Stimulated activated CD4-positive, alpha-beta T cell treated with anti-CD3 and anti-CD28 coated beads, Interleukin-12 subunit alpha, Interleukin-12 subunit beta, amount 100 ng/mL, for 24 hours (primary cell): ENCODE measurements at regions not wholly inside any gene's neighbourhood (a gene's known extent, or its start where the extent isn't known, plus 50 kb on each side); places are given as distances from the start of the nearest gene placed in this dataset.
A peak's percentile ranks its signal among the peaks of the same experiment; 100 is the strongest.

Experiments
- DNase-seq, 2 experiments: peaks; one replicate each; pipeline ENCODE4 v3.0.0-alpha.2; 2020; ENCODE audit warnings: low read depth in 2 of 2

GRCh38 chr5:74342948-74343682, 297.4 kb downstream of the ENC1 start:
- no peak for DNase-seq

GRCh38 chr5:74342182-74342581, 298.3 kb downstream of the ENC1 start:
- DNase-seq = no peak

GRCh38 chr5:74341221-74341620, 299.3 kb downstream of the ENC1 start:
- no peak for DNase-seq

GRCh38 chr5:74340476-74340875, 300.1 kb downstream of the ENC1 start:
- DNase-seq = no peak

GRCh38 chr5:74337984-74338310, 302.6 kb downstream of the ENC1 start:
- DNase-seq = no peak

- DNase-seq = no peak
These were observed 303.1 kb downstream of the ENC1 start for GRCh38 chr5:74337254-74337983.

- DNase-seq = no peak
These were observed 304.2 kb downstream of the ENC1 start for GRCh38 chr5:74336297-74336696.

GRCh38 chr5:74334762-74335384, 305.7 kb downstream of the ENC1 start:
- no peak for DNase-seq

- no peak for DNase-seq
These were observed 306.3 kb downstream of the ENC1 start for GRCh38 chr5:74334062-74334761.

GRCh38 chr5:74333430-74333829, 307.1 kb downstream of the ENC1 start:
- no peak for DNase-seq

GRCh38 chr5:74332682-74333081, 307.8 kb downstream of the ENC1 start:
- no peak for DNase-seq

- DNase-seq = no peak
These were observed 308.5 kb downstream of the ENC1 start for GRCh38 chr5:74332006-74332405.

GRCh38 chr5:74328221-74328630, 312.3 kb downstream of the ENC1 start:
- no peak for DNase-seq

GRCh38 chr5:74327339-74327685, 313.2 kb downstream of the ENC1 start:
- no peak for DNase-seq

- peak; percentile 16 to 64 for DNase-seq
These were observed 313.8 kb downstream of the ENC1 start for GRCh38 chr5:74326571-74327338.

- DNase-seq = no peak
These were observed 314.7 kb downstream of the ENC1 start for GRCh38 chr5:74325866-74326265.

- no peak for DNase-seq
These were observed 316.0 kb downstream of the ENC1 start for GRCh38 chr5:74324556-74324955.

- DNase-seq = no peak
These were observed 317.6 kb downstream of the ENC1 start for GRCh38 chr5:74322944-74323343.

- no peak for DNase-seq
These were observed 318.3 kb downstream of the ENC1 start for GRCh38 chr5:74322191-74322590.

- no peak for DNase-seq
These were observed 319.2 kb downstream of the ENC1 start for GRCh38 chr5:74321326-74321725.

- DNase-seq = no peak
These were observed 320.0 kb downstream of the ENC1 start for GRCh38 chr5:74320526-74320925.

- peak in 1 of 2 experiments; percentile 10 for DNase-seq
These were observed 321.5 kb downstream of the ENC1 start for GRCh38 chr5:74319076-74319475.
